ENCODE measurements at regions not wholly inside any gene's neighbourhood (a gene's known extent, or its start where the extent isn't known, plus 50 kb on each side); places are given as distances from the start of the nearest gene placed in this dataset.

DNA sequence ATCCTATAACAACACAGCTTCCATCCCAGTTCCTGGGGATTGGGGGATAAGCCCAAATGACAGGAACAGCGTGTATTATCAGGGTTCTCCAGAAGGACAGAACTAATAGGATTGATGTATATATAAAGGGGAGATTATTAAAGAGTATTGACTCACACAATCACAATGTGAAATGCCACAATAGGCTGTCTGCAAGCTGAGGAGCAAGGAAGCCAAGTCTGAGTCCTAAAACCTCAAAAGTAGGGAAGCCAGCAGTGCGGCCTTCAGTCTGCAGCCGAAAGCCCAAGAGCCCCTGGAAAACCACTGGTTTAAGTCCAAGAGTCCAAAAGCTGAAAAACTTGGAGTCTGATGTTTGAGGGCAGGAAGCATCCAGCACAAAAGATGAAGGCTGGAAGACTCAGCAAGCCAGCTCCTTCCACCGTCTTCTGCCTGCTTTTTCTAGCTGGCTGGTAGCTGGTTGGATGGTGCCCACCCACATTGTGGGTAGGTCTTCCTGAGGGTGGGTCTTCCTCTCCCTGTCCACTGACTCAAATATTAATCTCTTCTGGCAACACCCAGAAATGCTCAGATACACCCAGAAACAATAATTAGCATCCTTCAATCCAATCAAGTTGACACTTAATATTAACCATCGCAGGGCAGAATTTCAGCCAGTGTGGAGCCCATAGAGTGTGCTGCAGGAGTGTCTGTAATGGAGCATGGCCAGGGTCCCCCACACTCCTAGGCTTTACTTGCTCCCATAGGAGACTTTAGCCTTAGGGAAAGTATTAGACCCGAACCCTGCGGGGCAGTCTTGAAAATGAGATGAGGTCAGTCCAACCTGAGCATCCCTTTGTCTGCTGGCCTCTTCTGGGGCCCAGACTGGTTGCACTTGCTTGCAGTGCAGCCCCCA, 111.1 kb downstream of the SINHCAF start:
- 82% methylated on average over 4 of the region's 7 CpGs for WGBS (ENCODE audit: insufficient coverage)
- no peak for DNase-seq (ENCODE audit: low read depth in 4 of 6, low spot score in 6 of 6)

DNA sequence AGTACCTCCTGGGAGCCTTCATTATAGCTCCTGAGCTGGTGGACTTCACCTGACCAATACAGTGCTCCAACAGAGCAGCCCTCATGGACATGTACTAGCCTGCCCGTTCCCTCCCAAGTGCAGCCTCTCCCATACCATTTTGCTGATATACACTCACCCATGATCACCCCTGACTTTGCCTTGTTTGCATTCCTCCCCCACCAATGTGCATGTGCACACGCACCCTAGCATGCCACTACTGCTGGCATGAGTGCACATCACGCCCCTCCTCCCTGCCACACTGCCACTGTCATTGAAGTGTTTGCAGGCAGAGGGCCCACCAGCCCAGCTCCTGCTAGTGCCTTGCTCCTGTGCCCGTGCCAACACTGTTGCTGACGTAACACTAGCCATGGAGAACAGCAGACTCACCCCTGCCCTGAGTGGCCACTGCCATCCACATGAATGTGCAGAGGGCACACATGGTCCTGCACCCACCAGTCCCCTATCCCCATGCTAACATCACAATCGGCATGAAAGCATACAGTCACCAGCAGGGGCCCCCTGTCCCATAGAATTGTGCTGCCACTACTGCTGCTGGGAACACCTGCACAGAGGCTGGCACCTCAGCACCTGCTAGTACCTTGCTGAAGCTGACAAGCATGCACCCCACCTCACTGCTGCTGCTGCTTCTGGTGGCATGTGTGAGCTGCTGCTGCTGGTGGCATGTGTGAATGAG, 110.3 kb downstream of the SINHCAF start:
- no peaks in the 10 kb centered on the region for H3K27me3 ChIP-seq (ENCODE audit: control insufficient read depth, insufficient read depth, low read length)
- H3K4me1 ChIP-seq (ENCODE audit: control insufficient read depth, insufficient read depth, low read length), result peaks cover 10% of the 10 kb centered on the region
- no peak overlapping the region for H3K27ac ChIP-seq (ENCODE audit: low read depth, low read length)
- DNase-seq (ENCODE audit: low read depth in 4 of 6, low spot score in 6 of 6), result no peak
- no peaks in the 10 kb centered on the region for H3K36me3 ChIP-seq (ENCODE audit: control insufficient read depth, insufficient read depth, low read length)
- no peak overlapping the region for H3K4me3 ChIP-seq (ENCODE audit: low read depth, low read length)
- H3K9me3 ChIP-seq (ENCODE audit: control insufficient read depth, insufficient read depth, low read length), result peaks cover 3% of the 10 kb centered on the region
- WGBS (ENCODE audit: insufficient coverage), result 78% methylated on average over 6 of the region's 6 CpGs

More for the DNA sequence above, 111.1 kb downstream of the SINHCAF start:
- Histone ChIP-seq H3K36me3 (ENCODE audit: control insufficient read depth, insufficient read depth, low read length) (no peaks in the 10 kb centered on the region), H3K4me3 (ENCODE audit: low read depth, low read length) (no peak overlapping the region), H3K9me3 (ENCODE audit: control insufficient read depth, insufficient read depth, low read length) (peaks cover 3% of the 10 kb centered on the region), H3K4me1 (ENCODE audit: control insufficient read depth, insufficient read depth, low read length) (peaks cover 4% of the 10 kb centered on the region), H3K27ac (ENCODE audit: low read depth, low read length) (no peak overlapping the region), H3K27me3 (ENCODE audit: control insufficient read depth, insufficient read depth, low read length) (no peaks in the 10 kb centered on the region)

DNA sequence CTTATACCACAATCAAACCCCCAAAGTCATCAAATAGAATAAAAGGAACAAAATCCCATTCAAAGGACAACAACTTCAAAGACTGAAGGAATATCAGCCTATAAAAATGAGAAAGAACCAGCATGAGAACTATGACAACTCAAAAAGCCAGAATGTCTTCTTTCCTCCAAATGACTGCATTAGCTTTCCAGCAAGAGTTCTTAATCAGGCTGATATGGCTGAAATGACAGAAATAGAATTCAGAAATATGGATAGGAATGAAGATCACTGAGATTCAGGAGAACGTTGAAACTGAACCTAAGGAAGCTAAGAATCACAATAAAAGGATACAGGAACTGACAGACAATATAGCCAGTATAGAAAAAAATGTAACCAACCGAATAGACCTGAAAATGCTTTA, 109.5 kb downstream of the SINHCAF start:
- no CpG with 5 or more reads among the region's 2 CpGs for WGBS (ENCODE audit: insufficient coverage)
- Histone ChIP-seq H3K27ac (ENCODE audit: low read depth, low read length) (no peak overlapping the region), H3K36me3 (ENCODE audit: control insufficient read depth, insufficient read depth, low read length) (no peaks in the 10 kb centered on the region), H3K4me1 (ENCODE audit: control insufficient read depth, insufficient read depth, low read length) (peaks cover 18% of the 10 kb centered on the region), H3K4me3 (ENCODE audit: low read depth, low read length) (no peak overlapping the region), H3K27me3 (ENCODE audit: control insufficient read depth, insufficient read depth, low read length) (no peaks in the 10 kb centered on the region), H3K9me3 (ENCODE audit: control insufficient read depth, insufficient read depth, low read length) (peaks cover 3% of the 10 kb centered on the region)
- no peak for DNase-seq (ENCODE audit: low read depth in 4 of 6, low spot score in 6 of 6)

DNA sequence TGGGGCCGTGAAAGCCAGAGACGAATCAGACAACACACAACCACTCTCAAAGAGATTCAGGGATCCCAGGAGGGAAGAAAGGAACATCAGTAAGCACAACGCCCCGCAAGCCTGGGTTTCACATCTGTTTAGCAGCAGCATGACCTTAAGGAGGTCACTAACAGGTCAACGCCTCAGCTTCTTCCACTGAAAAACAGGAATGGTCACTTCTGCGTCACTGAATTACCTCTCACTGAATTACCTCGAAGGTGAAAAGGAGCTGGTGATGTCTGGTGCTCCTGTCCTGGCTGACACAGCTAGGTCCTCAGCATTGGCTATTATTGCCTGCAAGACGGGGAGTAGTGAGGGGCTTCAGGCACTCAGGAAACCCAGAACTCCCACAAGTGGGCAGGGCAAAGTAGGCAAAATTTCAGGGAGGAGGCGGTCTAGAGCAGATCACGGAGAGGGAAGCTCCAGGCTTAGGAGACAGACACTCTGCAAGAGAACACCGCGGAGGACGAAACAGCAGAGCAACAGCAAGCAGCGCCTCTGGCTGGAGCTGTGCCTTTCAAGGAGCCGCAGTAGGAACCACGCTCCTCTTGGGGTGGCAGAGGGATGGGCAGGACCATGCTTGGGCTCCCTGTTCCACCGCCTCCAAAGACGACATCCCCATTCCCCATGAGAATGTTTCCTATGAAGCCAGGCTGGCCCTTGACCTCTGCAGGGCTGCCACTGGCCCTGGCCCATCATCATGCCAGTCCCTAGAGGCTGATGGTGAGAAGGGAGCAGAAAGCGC, 108.4 kb downstream of the SINHCAF start:
- DNase-seq (ENCODE audit: low read depth in 4 of 6, low spot score in 6 of 6), result no peak
- H3K4me1 ChIP-seq (ENCODE audit: control insufficient read depth, insufficient read depth, low read length), result peaks cover 27% of the 10 kb centered on the region
- H3K27ac ChIP-seq (ENCODE audit: low read depth, low read length), result no peak overlapping the region
- no peaks in the 10 kb centered on the region for H3K27me3 ChIP-seq (ENCODE audit: control insufficient read depth, insufficient read depth, low read length)
- 66% methylated on average over 16 of the region's 19 CpGs for WGBS (ENCODE audit: insufficient coverage)
- no peak overlapping the region for H3K4me3 ChIP-seq (ENCODE audit: low read depth, low read length)
- peaks cover 3% of the 10 kb centered on the region for H3K9me3 ChIP-seq (ENCODE audit: control insufficient read depth, insufficient read depth, low read length)
- no peaks in the 10 kb centered on the region for H3K36me3 ChIP-seq (ENCODE audit: control insufficient read depth, insufficient read depth, low read length)

DNA sequence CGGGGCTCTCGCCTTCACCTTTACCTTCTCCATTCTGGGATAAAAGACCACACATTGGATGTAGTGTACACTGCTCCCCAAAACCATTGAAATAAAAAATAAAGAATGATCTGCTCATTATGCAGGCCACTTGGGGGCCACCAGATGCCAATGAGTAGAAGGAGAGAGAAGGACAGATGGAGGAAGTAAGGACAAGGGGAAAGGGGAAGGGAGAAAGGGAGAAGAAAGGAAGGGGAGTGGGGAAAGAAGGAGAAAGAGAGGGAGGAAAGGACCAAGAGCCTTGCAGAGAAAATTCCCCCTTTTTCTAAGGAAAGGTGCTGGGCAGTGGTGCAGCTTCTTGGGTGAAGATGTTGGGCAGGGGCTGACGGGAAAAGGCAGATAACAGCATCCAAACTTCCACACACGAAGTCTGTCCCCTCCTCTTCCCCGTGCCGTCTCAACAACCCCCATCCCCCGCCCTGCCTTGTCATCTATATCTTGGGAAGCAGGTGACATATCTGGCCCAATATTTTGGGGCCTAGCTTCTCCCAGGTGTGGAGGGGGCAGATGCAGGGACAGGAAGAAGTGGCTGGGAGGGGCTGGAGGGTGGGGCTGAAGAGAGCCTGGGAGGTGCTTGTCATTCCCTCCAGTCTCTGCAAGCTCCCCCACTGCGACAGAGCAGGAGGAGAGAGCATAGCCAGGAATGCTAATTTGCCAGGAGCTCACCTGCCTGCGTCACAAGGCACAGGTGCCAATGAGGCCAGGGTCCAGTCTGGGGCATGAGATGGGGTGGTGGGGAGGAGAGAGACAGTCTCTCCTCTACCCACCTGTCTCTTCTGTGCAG, 107.5 kb downstream of the SINHCAF start:
- Histone ChIP-seq H3K36me3 (ENCODE audit: control insufficient read depth, insufficient read depth, low read length) (no peaks in the 10 kb centered on the region), H3K4me3 (ENCODE audit: low read depth, low read length) (no peak overlapping the region), H3K27ac (ENCODE audit: low read depth, low read length) (no peak overlapping the region), H3K9me3 (ENCODE audit: control insufficient read depth, insufficient read depth, low read length) (peaks cover 3% of the 10 kb centered on the region), H3K27me3 (ENCODE audit: control insufficient read depth, insufficient read depth, low read length) (no peaks in the 10 kb centered on the region), H3K4me1 (ENCODE audit: control insufficient read depth, insufficient read depth, low read length) (peaks cover 31% of the 10 kb centered on the region)
- WGBS (ENCODE audit: insufficient coverage), result no CpG with 5 or more reads among the region's 9 CpGs
- DNase-seq (ENCODE audit: low read depth in 4 of 6, low spot score in 6 of 6), result no peak

DNA sequence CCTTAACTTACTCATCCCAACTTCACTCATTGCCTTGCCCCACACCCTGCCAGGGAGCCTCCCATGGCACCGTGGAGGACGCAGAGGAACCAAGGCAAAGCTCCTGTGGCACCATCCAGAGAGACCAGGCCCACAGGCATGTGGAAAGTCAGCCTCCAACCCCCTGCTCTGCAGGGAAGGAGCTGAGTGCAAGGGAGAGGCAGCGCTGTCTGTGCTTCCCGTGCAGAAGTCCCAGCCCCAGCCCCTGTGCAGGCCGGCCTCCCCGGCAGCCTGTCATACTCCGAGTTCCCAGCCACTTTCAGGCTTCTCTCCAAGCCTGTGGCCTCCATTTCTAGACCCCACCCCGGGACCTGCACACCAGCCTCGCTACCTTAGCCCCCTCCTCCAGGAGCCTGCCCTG, 106.4 kb downstream of the SINHCAF start:
- 98% methylated on average over 6 of the region's 9 CpGs for WGBS (ENCODE audit: insufficient coverage)
- Histone ChIP-seq H3K4me1 (ENCODE audit: control insufficient read depth, insufficient read depth, low read length) (peaks cover 31% of the 10 kb centered on the region), H3K9me3 (ENCODE audit: control insufficient read depth, insufficient read depth, low read length) (peaks cover 3% of the 10 kb centered on the region), H3K36me3 (ENCODE audit: control insufficient read depth, insufficient read depth, low read length) (no peaks in the 10 kb centered on the region), H3K27me3 (ENCODE audit: control insufficient read depth, insufficient read depth, low read length) (no peaks in the 10 kb centered on the region), H3K4me3 (ENCODE audit: low read depth, low read length) (no peak overlapping the region), H3K27ac (ENCODE audit: low read depth, low read length) (no peak overlapping the region)
- no peak for DNase-seq (ENCODE audit: low read depth in 4 of 6, low spot score in 6 of 6)

DNA sequence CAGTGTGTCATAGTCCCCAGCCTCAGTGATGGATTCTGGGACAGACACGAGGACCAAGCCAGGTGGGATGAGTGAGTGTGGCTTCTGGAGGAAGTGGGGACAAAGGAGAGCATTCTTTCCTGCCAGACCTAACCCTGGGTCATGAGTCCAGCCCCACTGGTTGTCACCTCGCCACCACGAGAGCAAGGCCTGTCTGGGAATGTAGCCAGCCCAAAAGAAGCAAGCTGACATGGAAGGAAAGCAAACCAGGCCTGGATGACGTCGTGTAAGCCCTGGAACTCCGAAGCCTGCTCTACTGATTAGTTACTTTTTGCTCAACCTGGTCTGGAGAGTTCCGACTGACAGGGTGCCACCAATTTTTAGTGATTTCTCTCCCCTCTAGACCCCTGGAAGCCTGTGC, 105.9 kb downstream of the SINHCAF start:
- no peak overlapping the region for H3K4me3 ChIP-seq (ENCODE audit: low read depth, low read length)
- peaks cover 33% of the 10 kb centered on the region for H3K4me1 ChIP-seq (ENCODE audit: control insufficient read depth, insufficient read depth, low read length)
- no peaks in the 10 kb centered on the region for H3K27me3 ChIP-seq (ENCODE audit: control insufficient read depth, insufficient read depth, low read length)
- DNase-seq (ENCODE audit: low read depth in 4 of 6, low spot score in 6 of 6), result no peak
- no peak overlapping the region for H3K27ac ChIP-seq (ENCODE audit: low read depth, low read length)
- H3K9me3 ChIP-seq (ENCODE audit: control insufficient read depth, insufficient read depth, low read length), result peaks cover 3% of the 10 kb centered on the region
- H3K36me3 ChIP-seq (ENCODE audit: control insufficient read depth, insufficient read depth, low read length), result no peaks in the 10 kb centered on the region
- WGBS (ENCODE audit: insufficient coverage), result 59% methylated on average over 7 of the region's 7 CpGs

DNA sequence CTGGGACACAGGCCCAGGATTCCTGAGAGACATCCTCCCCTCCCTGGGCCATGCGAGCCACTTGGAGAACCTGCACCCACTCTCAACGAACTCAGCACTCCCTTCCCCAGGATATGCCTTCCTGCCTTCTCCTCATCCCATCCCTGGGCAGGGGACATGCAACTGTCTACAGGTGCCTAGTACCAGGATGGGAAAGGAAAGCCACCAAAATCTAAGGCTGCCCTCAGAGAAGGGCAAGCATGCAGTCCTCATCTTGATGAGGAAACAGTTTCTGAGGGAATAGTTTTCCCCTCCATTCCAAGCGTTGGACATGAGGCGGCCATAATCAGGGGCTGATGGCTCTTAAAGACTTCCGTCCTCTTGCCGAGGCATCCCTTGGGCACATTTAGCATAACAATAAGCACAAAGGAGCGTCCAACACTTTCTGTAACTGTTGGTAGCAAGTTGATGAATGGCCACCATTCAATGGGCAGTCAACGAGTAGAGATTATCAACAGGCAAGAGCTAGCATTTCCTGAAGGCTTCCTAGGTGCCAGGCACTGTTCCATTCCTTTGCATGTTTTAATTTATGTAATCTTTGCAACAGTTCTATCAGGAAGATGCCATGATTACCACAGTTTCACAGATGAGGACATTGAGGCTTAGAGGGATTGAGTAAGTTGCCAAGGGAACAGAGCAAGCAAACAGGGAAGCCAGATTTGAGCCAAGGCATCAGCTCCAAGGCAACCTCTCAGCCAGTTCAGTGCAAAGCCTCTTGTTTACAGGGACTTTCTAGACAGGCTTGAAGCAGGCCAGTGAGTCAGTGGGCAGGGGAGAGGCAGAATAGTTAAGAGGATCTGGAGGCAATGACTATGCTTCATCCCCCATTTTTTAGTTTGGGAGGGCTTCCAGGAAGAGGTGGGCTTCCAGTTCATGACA, 105.1 kb downstream of the SINHCAF start:
- no peak overlapping the region for H3K27ac ChIP-seq (ENCODE audit: low read depth, low read length)
- H3K36me3 ChIP-seq (ENCODE audit: control insufficient read depth, insufficient read depth, low read length), result no peaks in the 10 kb centered on the region
- no peak overlapping the region for H3K4me3 ChIP-seq (ENCODE audit: low read depth, low read length)
- peaks cover 3% of the 10 kb centered on the region for H3K9me3 ChIP-seq (ENCODE audit: control insufficient read depth, insufficient read depth, low read length)
- H3K27me3 ChIP-seq (ENCODE audit: control insufficient read depth, insufficient read depth, low read length), result no peaks in the 10 kb centered on the region
- H3K4me1 ChIP-seq (ENCODE audit: control insufficient read depth, insufficient read depth, low read length), result peaks cover 34% of the 10 kb centered on the region
- DNase-seq (ENCODE audit: low read depth in 4 of 6, low spot score in 6 of 6), result peak in 4 of 6 donors; percentile 42 to 76 (median 68)
- 57% methylated on average over 4 of the region's 8 CpGs for whole genome bisulfite sequencing (ENCODE audit: insufficient coverage)

Measured in spinal cord (tissue), 9 donors.